ENCODE measurements at regions not wholly inside any gene's neighbourhood (a gene's known extent, or its start where the extent isn't known, plus 50 kb on each side); places are given as distances from the start of the nearest gene placed in this dataset.

DNA sequence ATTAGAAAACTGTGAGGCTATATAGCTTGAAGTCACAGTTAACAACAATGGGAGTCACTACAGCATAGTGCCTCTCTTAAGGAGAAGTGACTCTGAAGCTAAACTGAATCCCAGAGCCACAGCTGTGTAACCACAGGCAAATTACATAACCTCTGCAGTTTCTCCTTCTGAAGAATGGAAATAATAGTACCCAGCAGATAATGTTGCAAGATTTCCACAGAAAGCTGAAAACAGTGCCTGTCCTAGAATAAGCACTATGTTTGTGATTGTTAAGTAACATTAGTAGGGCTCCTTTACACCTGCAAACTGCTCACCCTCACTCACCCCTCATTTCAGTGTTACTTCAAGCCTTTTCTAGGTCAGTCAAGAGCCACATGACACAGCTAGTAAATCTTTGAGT lies 886.7 kb downstream of the PLA2G4A start:
- ATAC-seq (no peak), DNase-seq (ENCODE audit: low read depth in 1 of 2, low spot score in 1 of 2) (no peak), FAIRE-seq (no peak)
- Histone ChIP-seq H3K27ac (no peak overlapping the region), H3K4me2 (no peak overlapping the region), H3K4me3 (no peak overlapping the region), H3K9me3 (no peaks in the 10 kb centered on the region), H3K4me1 (peaks cover 14% of the 10 kb centered on the region; the same call in 2 of the 3 replicates)
- POLR2A ChIA-PET: no interaction called here
- CTCF ChIA-PET: no interaction called here
- no peak for TF ChIP-seq ATOH8 (CRISPR knock-in tag; IDR thresholded peaks at IDR 0.05; ENCODE audit: low read depth)
- TF ChIP-seq MAX (IDR thresholded peaks at IDR 0.05): no peak
- no peak for TF ChIP-seq HES2 (IDR thresholded peaks at IDR 0.05)
- TF ChIP-seq FOXS1 (CRISPR knock-in tag; IDR thresholded peaks at IDR 0.05): no peak
- no peak for TF ChIP-seq HOXB5 (CRISPR knock-in tag; IDR thresholded peaks at IDR 0.05)
- no peak for TF ChIP-seq FOSL2 (IDR thresholded peaks at IDR 0.05)
- no peak for TF ChIP-seq FOSL2 (CRISPR knock-in tag; IDR thresholded peaks at IDR 0.05)
- TF ChIP-seq USF2 (IDR thresholded peaks at IDR 0.05): no peak
- TF ChIP-seq PHF8 (IDR thresholded peaks at IDR 0.05; ENCODE audit: borderline replicate concordance, low read depth): no peak
- TF ChIP-seq CTCF (IDR thresholded peaks at IDR 0.05): no peak
- TF ChIP-seq HOXB13 (CRISPR knock-in tag; IDR thresholded peaks at IDR 0.05; ENCODE audit: low read depth): no peak

DNA sequence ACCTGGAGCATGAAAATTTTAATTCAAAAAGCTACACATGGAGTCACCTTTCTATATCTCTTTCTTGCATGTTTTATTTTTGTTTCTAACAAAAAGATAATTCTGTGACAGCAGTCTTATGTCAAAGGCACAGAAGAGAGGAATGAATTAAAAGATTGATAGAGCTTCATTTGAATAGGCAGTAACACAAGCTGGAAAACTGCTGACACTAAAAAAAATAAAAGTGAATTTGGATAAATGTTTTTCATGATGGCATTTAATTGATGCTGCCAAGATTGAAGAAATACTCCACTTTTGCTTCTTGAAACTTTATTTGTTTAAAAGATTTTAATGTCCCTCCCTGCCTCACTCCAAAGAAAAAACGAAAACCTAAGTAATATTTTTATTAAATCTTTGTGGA lies 887.4 kb downstream of the PLA2G4A start:
- Histone ChIP-seq H3K27ac (no peak overlapping the region), H3K4me1 (peaks cover 14% of the 10 kb centered on the region; the same call in 2 of the 3 replicates), H3K4me3 (no peak overlapping the region), H3K9me3 (no peaks in the 10 kb centered on the region), H3K4me2 (no peak overlapping the region)
- ChIA-PET CTCF (no interaction called here), POLR2A (no interaction called here)
- FAIRE-seq: no peak
- no peak for DNase-seq (ENCODE audit: low read depth in 1 of 2, low spot score in 1 of 2)
- no peak for ATAC-seq
- 26% methylated on average over 1 of the region's 1 CpG for WGBS (ENCODE audit: missing lambda C conversion rate)
- TF ChIP-seq MAFK (IDR thresholded peaks at IDR 0.05; ENCODE audit: partially characterized antibody): peak; percentile 71
- no peak for TF ChIP-seq JUN (IDR thresholded peaks at IDR 0.05)

DNA sequence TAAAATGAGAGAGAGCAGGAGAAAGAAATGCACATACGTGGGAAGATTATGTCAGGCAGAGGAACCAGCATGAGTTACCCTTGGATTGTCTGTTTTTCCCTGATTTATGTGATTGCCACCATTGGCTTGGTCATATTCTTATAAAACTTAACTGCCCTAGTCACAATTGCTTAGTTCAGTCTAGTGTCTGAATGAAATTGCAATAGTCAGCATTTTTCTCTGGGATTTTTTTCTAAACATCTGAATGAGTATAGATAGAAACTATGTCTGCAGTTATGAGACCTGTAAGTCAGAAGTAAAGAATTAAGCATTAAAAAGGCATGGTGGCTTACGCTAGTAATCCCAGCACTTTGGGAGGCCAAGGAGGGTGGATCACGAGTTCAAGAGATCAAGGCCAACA lies 889.8 kb downstream of the PLA2G4A start:
- TF ChIP-seq NFE2L2 (conservative IDR thresholded peaks at IDR 0.05; ENCODE audit: low read length) (no peak), MAFK (IDR thresholded peaks at IDR 0.05; ENCODE audit: partially characterized antibody) (peak; percentile 97), TP53 (CRISPR knock-in tag; IDR thresholded peaks at IDR 0.05) (no peak), CHD4 (IDR thresholded peaks at IDR 0.05; ENCODE audit: borderline replicate concordance) (no peak)
- no peak overlapping the region for H3K4me2 ChIP-seq
- DNase-seq (ENCODE audit: low read depth in 1 of 2, low spot score in 1 of 2) (no peak), ATAC-seq (no peak), FAIRE-seq (no peak)
- WGBS (ENCODE audit: missing lambda C conversion rate): 50% methylated on average over 3 of the region's 3 CpGs
- POLR2A ChIA-PET: no interaction called here
- no peaks in the 10 kb centered on the region for H3K9me3 ChIP-seq
- no peak overlapping the region for H3K4me3 ChIP-seq
- peaks cover 14% of the 10 kb centered on the region; the same call in 2 of the 3 replicates for H3K4me1 ChIP-seq
- no peak overlapping the region for H3K27ac ChIP-seq
- CTCF ChIA-PET: no interaction called here

DNA sequence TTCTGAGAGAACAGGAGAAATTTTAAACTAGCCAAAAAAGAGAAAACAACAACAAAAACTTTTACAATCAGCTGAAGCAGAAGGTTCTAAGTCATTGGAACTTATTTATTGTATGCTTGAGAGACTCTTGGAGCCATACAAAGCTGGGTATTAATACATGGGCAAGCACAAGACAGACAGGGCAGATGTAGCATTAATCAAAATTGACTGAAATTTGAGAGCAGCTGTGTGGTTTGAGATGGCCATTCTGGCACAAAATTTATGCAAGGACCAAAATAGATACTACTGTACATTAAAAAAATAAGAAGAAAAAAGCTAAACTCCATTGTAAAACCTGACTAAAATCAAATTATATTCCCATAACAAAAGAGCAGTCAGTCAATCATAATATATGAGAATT lies 892.5 kb downstream of the PLA2G4A start:
- DNase-seq (ENCODE audit: low read depth in 1 of 2, low spot score in 1 of 2): no peak
- Histone ChIP-seq H3K27ac (no peak overlapping the region), H3K9me3 (no peaks in the 10 kb centered on the region), H3K4me2 (no peak overlapping the region), H3K4me3 (no peak overlapping the region), H3K4me1 (peaks cover 8% of the 10 kb centered on the region; the same call in 1 of the 3 replicates)
- FAIRE-seq: no peak
- POLR2A ChIA-PET: no interaction called here
- CTCF ChIA-PET: interaction anchor here (1.2 kb wide), 1 partner anchor 17 kb away, joined by 3 read pairs; no protein-coding TSS in a partner anchor
- no peak for ATAC-seq
- TF ChIP-seq POLR2A (IDR thresholded peaks at IDR 0.05; ENCODE audit: low read length) (no peak), KDM5A (IDR thresholded peaks at IDR 0.05) (no peak), MAZ (IDR thresholded peaks at IDR 0.05; ENCODE audit: borderline replicate concordance, low read depth, low read length) (no peak), FOXS1 (CRISPR knock-in tag; IDR thresholded peaks at IDR 0.05) (no peak), HOXA7 (CRISPR knock-in tag; IDR thresholded peaks at IDR 0.05) (no peak), RAD21 (conservative IDR thresholded peaks at IDR 0.05 in 1 of 2, IDR thresholded peaks at IDR 0.05 in 1 of 2) (no peak), RNF2 (IDR thresholded peaks at IDR 0.05; ENCODE audit: borderline replicate concordance, low read depth) (no peak), ZNF302 (CRISPR knock-in tag; IDR thresholded peaks at IDR 0.05) (no peak), ELK1 (IDR thresholded peaks at IDR 0.05; ENCODE audit: low read depth, low read length) (no peak)
- TF ChIP-seq, protein P1, sequence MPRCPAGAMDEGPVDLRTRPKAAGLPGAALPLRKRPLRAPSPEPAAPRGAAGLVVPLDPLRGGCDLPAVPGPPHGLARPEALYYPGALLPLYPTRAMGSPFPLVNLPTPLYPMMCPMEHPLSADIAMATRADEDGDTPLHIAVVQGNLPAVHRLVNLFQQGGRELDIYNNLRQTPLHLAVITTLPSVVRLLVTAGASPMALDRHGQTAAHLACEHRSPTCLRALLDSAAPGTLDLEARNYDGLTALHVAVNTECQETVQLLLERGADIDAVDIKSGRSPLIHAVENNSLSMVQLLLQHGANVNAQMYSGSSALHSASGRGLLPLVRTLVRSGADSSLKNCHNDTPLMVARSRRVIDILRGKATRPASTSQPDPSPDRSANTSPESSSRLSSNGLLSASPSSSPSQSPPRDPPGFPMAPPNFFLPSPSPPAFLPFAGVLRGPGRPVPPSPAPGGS (IDR thresholded peaks at IDR 0.05): no peak

All from A549 (cell line).